GM18907 (cell line): ENCODE measurements at regions not wholly inside any gene's neighbourhood (a gene's known extent, or its start where the extent isn't known, plus 50 kb on each side); places are given as distances from the start of the nearest gene placed in this dataset.
"Not testable (repeated sequence)": the region's sequence is repeated elsewhere in the genome, so short reads cannot be mapped to it uniquely, and the experiment has no call there.

ENCODE experiments used
- ATAC-seq: cut with Tn5 transposase; IDR thresholded peaks from one replicate; pipeline ENCODE4 v1.9.1; 2021; ENCODE audit warnings: mild to moderate bottlenecking, moderate library complexity; ENCODE audit not compliant: unreplicated experiment

- ATAC-seq: not testable (repeated sequence)
Observed at GRCh38 chr7:143704813-143705212, 52.7 kb downstream of the CTAGE6 start.

GRCh38 chr7:143700759-143701699 is 56.5 kb downstream of the CTAGE6 start:
- ATAC-seq: peak; percentile 100
